ENCODE measurements at regions not wholly inside any gene's neighbourhood (a gene's known extent, or its start where the extent isn't known, plus 50 kb on each side); places are given as distances from the start of the nearest gene placed in this dataset.
"Not testable (repeated sequence)": the region's sequence is repeated elsewhere in the genome, so short reads cannot be mapped to it uniquely, and the experiment has no call there.

GRCh38 chr9:86500667-86501435, 146.6 kb upstream of the TUT7 start:
- intact Hi-C loops (cut with micrococcal nuclease): no loop called here

- intact Hi-C loops (cut with micrococcal nuclease): no loop called here
These were observed 145.8 kb upstream of the TUT7 start for GRCh38 chr9:86500031-86500430.

- intact Hi-C loops (cut with micrococcal nuclease): no loop called here
These were observed 140.5 kb upstream of the TUT7 start for GRCh38 chr9:86494644-86495111.

- intact Hi-C loops (cut with micrococcal nuclease): no loop called here
These were observed 137.5 kb upstream of the TUT7 start for GRCh38 chr9:86491468-86492266.

- intact Hi-C loops (cut with micrococcal nuclease): no loop called here
These were observed 134.6 kb upstream of the TUT7 start for GRCh38 chr9:86488794-86489193.

GRCh38 chr9:86488345-86488744, 134.1 kb upstream of the TUT7 start:
- intact Hi-C loops (cut with micrococcal nuclease): no loop called here

GRCh38 chr9:86487838-86488233, 133.6 kb upstream of the TUT7 start:
- intact Hi-C loops (cut with micrococcal nuclease): no loop called here

GRCh38 chr9:86486891-86487837, 133.0 kb upstream of the TUT7 start:
- intact Hi-C loops (cut with micrococcal nuclease): no loop called here

- intact Hi-C loops (cut with micrococcal nuclease): no loop called here
These were observed 131.1 kb upstream of the TUT7 start for GRCh38 chr9:86485359-86485758.

GRCh38 chr9:86483496-86483895, 129.3 kb upstream of the TUT7 start:
- intact Hi-C loops (cut with micrococcal nuclease): no loop called here

- intact Hi-C loops (cut with micrococcal nuclease): no loop called here
These were observed 127.3 kb upstream of the TUT7 start for GRCh38 chr9:86481466-86481865.

- intact Hi-C loops (cut with micrococcal nuclease): not testable (repeated sequence)
These were observed 121.0 kb upstream of the TUT7 start for GRCh38 chr9:86475255-86475654.

- intact Hi-C loops (cut with micrococcal nuclease): no loop called here
These were observed 117.1 kb upstream of the TUT7 start for GRCh38 chr9:86471171-86471815.

GRCh38 chr9:86470326-86470725, 116.1 kb upstream of the TUT7 start:
- intact Hi-C loops (cut with micrococcal nuclease): no loop called here

GRCh38 chr9:86469476-86470250, 115.5 kb upstream of the TUT7 start:
- intact Hi-C loops (cut with micrococcal nuclease): no loop called here

- intact Hi-C loops (cut with micrococcal nuclease): no loop called here
These were observed 110.0 kb upstream of the TUT7 start for GRCh38 chr9:86464242-86464641.

- intact Hi-C loops (cut with micrococcal nuclease): no loop called here
These were observed 106.2 kb upstream of the TUT7 start for GRCh38 chr9:86460216-86461002.

GRCh38 chr9:86459599-86460155, 105.5 kb upstream of the TUT7 start:
- intact Hi-C loops (cut with micrococcal nuclease): no loop called here

GRCh38 chr9:86459191-86459590, 105.0 kb upstream of the TUT7 start:
- intact Hi-C loops (cut with micrococcal nuclease): no loop called here

Data from T-helper 2 cell treated with Interferon-gamma antibody and Interleukin-4, amounts not matched to agents 100 ng/mL and 5 ng/mL, for 36 hours (primary cell).